MG63 (cell line): ENCODE measurements at regions not wholly inside any gene's neighbourhood (a gene's known extent, or its start where the extent isn't known, plus 50 kb on each side); places are given as distances from the start of the nearest gene placed in this dataset.

Experiments
- DNase-seq: peaks from one replicate; pipeline ENCODE4 v3.0.0-alpha.2; 2020
- H3K27me3 ChIP-seq: fragments of 250-450 bp; sonication (Bioruptor Pico); 2 replicates; pipeline ENCODE4 v1.5.1; 2020; ENCODE audit warnings: mild to moderate bottlenecking, moderate library complexity
- H3K36me3 ChIP-seq: fragments of 250-450 bp; sonication (Bioruptor Pico); 2 replicates; pipeline ENCODE4 v1.5.1; 2020; ENCODE audit warnings: mild to moderate bottlenecking, moderate library complexity
- H3K4me3 ChIP-seq: fragments of 250-450 bp; sonication (Bioruptor Pico); 2 replicates; pipeline ENCODE4 v1.5.1; 2020; ENCODE audit warnings: mild to moderate bottlenecking, moderate library complexity
- H3K9me3 ChIP-seq: fragments of 250-450 bp; sonication (Bioruptor Pico); 2 replicates; pipeline ENCODE4 v1.5.1; 2020; ENCODE audit warnings: mild to moderate bottlenecking, moderate library complexity

- Histone ChIP-seq H3K36me3 (no peaks in the 10 kb centered on the region), H3K27me3 (no peaks in the 10 kb centered on the region), H3K4me3 (no peak overlapping the region), H3K9me3 (no peaks in the 10 kb centered on the region)
- DNase-seq = no peak
Measured at GRCh38 chr16:79703066-79703465, 102.5 kb upstream of the MAF start.

- H3K9me3 ChIP-seq = no peaks in the 10 kb centered on the region; the same call in 1 of the 2 replicates
- no peak for DNase-seq
- H3K4me3 ChIP-seq = no peak overlapping the region
- no peaks in the 10 kb centered on the region for H3K27me3 ChIP-seq
- no peaks in the 10 kb centered on the region for H3K36me3 ChIP-seq
Measured at GRCh38 chr16:79698341-79698753, 97.8 kb upstream of the MAF start.

- Histone ChIP-seq H3K4me3 (no peak overlapping the region), H3K36me3 (no peaks in the 10 kb centered on the region), H3K27me3 (no peaks in the 10 kb centered on the region), H3K9me3 (no peaks in the 10 kb centered on the region; the same call in 1 of the 2 replicates)
- no peak for DNase-seq
Measured at GRCh38 chr16:79697562-79698112, 97.1 kb upstream of the MAF start.

GRCh38 chr16:79691007-79691406, 90.5 kb upstream of the MAF start:
- Histone ChIP-seq H3K4me3 (no peak overlapping the region), H3K36me3 (no peaks in the 10 kb centered on the region), H3K27me3 (no peaks in the 10 kb centered on the region), H3K9me3 (no peaks in the 10 kb centered on the region; the same call in 1 of the 2 replicates)
- DNase-seq = no peak

- no peaks in the 10 kb centered on the region for H3K36me3 ChIP-seq
- DNase-seq = peak; percentile 7
- H3K4me3 ChIP-seq = no peak overlapping the region
- H3K9me3 ChIP-seq = no peaks in the 10 kb centered on the region; the same call in 1 of the 2 replicates
- H3K27me3 ChIP-seq = no peaks in the 10 kb centered on the region
Measured at GRCh38 chr16:79690159-79690558, 89.6 kb upstream of the MAF start.

- Histone ChIP-seq H3K9me3 (no peaks in the 10 kb centered on the region), H3K27me3 (no peaks in the 10 kb centered on the region), H3K36me3 (no peaks in the 10 kb centered on the region), H3K4me3 (no peak overlapping the region)
- DNase-seq = no peak
Measured at GRCh38 chr16:79687249-79688130, 87.0 kb upstream of the MAF start.

DNA sequence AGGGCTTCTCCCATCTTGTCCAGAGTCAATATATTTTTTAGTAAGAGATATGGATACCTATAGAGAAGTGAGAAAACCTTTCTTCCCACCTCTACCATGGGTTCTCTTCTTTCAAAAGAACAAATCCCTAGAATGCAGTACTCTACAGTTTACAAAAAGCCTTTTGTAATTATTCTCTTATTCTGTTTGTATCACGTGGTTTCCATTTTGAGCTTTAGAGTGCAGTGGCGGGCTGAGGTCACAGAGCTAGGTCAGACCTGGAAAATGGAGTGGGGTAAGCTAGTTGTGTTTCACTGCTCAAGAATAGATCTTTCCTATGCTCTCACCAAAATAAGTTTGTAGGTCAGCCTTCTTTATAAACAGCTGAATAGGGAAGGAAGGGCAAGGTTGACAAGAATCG, 85.3 kb upstream of the MAF start:
- DNase-seq = no peak
- no peaks in the 10 kb centered on the region for H3K36me3 ChIP-seq
- H3K27me3 ChIP-seq = no peaks in the 10 kb centered on the region
- no peak overlapping the region for H3K4me3 ChIP-seq
- H3K9me3 ChIP-seq = no peaks in the 10 kb centered on the region

- no peak overlapping the region for H3K4me3 ChIP-seq
- no peak for DNase-seq
- H3K36me3 ChIP-seq = no peaks in the 10 kb centered on the region
Measured at GRCh38 chr16:79679334-79679733, 78.8 kb upstream of the MAF start.

DNA sequence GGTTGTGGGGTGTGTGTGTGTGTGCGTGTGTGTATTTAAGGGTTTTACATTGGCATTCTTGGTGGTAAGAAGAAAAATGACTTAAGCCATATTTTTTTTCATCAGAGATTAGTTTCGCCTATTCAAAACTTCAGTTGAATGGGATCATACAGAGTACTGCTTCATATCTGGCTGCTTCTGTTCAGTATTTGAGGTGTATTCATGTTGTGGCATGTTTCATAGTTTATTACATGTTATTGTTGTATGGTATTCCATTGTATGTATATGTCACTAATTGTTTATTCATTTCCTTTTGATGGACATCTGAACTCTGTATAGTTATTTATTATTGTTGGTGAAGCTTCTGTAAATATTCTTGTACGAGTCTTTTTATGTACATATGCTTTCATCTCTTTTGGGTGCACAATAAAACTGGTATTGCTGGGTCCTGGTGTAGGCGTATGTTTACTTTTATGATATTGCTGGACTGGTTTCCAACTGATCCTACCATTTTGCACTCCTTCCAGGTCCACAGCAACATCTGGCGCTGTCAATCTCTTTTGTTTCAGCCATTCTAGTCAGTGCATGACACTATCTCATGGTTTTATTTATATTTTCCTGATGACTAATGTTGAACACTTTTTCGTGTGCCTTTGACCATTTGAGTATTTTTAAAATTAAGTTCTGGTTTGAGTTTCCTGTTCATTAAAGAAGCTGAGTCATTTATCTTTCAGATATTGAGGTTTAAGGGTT, 77.4 kb upstream of the MAF start:
- no peaks in the 10 kb centered on the region for H3K9me3 ChIP-seq
- H3K27me3 ChIP-seq = no peaks in the 10 kb centered on the region
- H3K4me3 ChIP-seq = no peak overlapping the region
- DNase-seq = peak; percentile 58
- H3K36me3 ChIP-seq = no peaks in the 10 kb centered on the region

More at GRCh38 chr16:79679334-79679733, 78.8 kb upstream of the MAF start:
- H3K27me3 ChIP-seq = no peaks in the 10 kb centered on the region
- H3K9me3 ChIP-seq = no peaks in the 10 kb centered on the region

DNA sequence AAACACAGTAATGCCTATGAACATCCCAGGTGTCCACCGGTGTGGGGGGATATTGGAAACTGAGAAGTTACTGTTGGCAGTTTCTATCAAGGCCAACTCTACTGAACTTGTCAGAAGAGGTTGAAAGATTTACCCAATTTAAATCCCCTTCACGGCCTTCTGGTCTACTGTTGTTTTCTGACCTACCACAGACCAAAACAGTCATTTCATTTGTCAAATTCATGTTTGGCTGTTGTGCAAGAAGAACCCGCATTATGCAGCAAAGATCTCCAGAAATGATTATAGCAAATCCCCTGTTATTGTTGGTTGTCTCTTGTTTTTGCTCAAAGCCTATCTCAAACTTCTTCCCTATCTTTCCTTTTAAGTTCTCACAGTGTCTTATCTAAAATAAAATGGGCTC, 73.1 kb upstream of the MAF start:
- no peak overlapping the region for H3K4me3 ChIP-seq
- H3K36me3 ChIP-seq = no peaks in the 10 kb centered on the region
- no peaks in the 10 kb centered on the region for H3K27me3 ChIP-seq
- DNase-seq = no peak
- H3K9me3 ChIP-seq = no peaks in the 10 kb centered on the region

GRCh38 chr16:79672524-79672923, 72.0 kb upstream of the MAF start:
- Histone ChIP-seq H3K9me3 (no peaks in the 10 kb centered on the region), H3K4me3 (no peak overlapping the region), H3K36me3 (no peaks in the 10 kb centered on the region), H3K27me3 (no peaks in the 10 kb centered on the region)
- no peak for DNase-seq

GRCh38 chr16:79668502-79668901, 68.0 kb upstream of the MAF start:
- H3K36me3 ChIP-seq = no peaks in the 10 kb centered on the region
- H3K4me3 ChIP-seq = no peak overlapping the region
- H3K27me3 ChIP-seq = no peaks in the 10 kb centered on the region
- H3K9me3 ChIP-seq = no peaks in the 10 kb centered on the region
- no peak for DNase-seq

DNA sequence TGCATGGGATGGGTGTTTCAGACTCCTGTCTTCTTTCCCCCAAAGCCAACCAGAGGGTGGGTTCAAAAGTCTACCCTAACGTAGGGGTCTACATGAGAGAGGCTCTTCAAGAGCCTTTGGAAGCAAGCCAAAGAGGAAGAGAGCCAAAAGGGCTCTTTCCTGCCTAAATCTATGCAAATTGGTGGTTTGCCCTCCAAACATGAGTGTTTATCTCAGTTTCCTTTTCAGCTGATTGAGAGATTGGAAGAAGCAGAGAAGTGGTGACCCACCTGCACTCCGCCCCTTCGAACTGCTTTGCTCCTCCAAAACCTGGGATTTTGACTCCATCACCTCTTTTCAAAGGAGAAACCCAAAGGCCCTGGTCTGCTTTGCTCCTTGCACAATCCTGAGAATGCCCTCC, 65.4 kb upstream of the MAF start:
- no peak for DNase-seq
- Histone ChIP-seq H3K9me3 (no peaks in the 10 kb centered on the region), H3K27me3 (no peaks in the 10 kb centered on the region), H3K4me3 (no peak overlapping the region), H3K36me3 (no peaks in the 10 kb centered on the region)

DNA sequence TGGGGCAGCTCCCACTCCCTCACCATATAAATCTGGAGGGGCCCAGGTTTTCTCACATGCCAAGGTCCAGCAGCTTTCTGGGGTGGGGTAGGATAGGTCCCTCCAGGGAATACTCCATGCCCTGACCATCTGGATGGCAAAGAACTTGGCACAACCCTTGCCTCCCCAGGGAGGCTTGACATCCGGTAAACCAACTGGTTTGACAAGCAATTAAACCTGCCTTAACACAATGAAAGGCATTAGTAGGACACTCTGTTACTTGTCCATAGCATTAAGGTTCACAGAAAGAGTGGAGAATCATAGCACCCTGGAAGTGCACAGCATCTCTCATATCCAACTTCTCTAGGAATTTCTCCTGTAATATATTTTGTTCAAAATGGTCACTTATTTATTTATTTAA, 63.9 kb upstream of the MAF start:
- no peaks in the 10 kb centered on the region for H3K27me3 ChIP-seq
- H3K36me3 ChIP-seq = no peaks in the 10 kb centered on the region
- DNase-seq = no peak
- no peak overlapping the region for H3K4me3 ChIP-seq
- H3K9me3 ChIP-seq = no peaks in the 10 kb centered on the region

DNA sequence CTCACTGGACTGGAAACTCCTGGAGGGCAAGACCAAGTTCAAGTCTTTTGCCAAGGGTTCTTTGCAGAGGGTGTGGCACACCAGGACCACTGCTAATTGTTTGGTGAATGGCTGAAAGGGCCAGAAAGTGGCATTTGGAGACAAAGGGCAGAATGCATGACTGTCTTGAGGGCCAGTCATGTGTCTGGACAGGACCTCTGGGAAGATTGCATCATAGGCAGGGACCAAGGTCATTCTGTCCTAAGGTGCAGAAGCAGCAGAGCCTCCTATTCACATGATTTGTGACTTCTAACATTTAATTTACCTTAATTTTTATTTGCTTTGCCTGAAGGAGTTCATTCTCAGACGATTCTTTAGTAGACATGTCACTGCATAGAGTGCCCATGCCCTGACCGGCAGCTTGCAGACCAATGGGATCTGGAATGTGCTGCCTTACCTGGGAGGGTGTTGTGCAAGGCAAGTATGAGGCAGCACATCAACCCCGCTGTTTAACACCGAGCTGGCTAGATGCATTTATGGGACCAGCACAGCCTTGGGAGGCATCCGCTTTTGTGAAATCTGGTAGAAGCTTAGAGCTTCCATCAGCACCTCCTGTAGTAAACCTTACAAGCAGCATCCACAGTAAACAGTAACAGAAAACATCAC, 62.3 kb upstream of the MAF start:
- H3K4me3 ChIP-seq = no peak overlapping the region
- H3K36me3 ChIP-seq = no peaks in the 10 kb centered on the region
- H3K27me3 ChIP-seq = no peaks in the 10 kb centered on the region
- no peak for DNase-seq
- no peaks in the 10 kb centered on the region for H3K9me3 ChIP-seq

DNA sequence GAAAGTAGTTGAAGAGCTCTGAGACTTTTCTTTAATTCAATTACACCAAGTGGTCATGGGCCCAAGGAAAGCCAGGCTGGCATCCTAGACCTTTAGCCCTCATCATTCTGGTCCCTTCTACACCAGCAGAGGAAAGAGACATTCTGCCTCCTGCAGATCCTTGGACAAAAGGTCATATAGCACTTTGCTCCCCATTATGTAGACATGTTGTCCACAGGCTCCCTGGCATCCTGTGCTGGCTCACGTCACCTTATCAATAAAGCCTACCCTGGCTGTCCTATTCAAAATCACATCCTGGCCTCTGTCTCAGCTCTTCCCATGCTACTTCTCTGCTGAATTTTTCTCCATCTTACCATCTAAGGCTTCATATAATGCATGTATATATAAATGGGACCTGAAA, 61.6 kb upstream of the MAF start:
- DNase-seq = no peak
- no peaks in the 10 kb centered on the region for H3K27me3 ChIP-seq
- H3K4me3 ChIP-seq = no peak overlapping the region
- H3K36me3 ChIP-seq = no peaks in the 10 kb centered on the region
- no peaks in the 10 kb centered on the region for H3K9me3 ChIP-seq

DNA sequence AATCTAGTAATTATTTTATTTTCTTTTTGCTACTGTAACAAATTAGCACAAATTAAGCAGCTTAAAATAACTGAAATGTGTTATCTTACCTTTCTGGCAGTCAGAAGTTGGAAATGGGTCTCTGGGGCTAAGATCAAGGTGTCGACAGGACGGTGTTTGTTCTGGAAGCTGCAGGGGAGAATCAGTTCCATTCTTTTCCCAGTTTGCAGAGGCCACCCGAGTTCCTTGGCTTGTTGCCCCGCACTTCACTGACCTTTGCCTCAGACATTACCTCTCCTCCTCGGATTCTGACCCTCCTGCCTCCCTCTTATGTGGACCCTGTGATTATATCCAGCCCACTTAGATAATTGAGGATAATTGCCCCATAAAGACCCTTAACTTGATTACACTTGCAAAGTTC, 61.0 kb upstream of the MAF start:
- DNase-seq = no peak
- H3K4me3 ChIP-seq = no peak overlapping the region
- no peaks in the 10 kb centered on the region for H3K9me3 ChIP-seq
- no peaks in the 10 kb centered on the region for H3K27me3 ChIP-seq
- H3K36me3 ChIP-seq = no peaks in the 10 kb centered on the region
